ENCODE measurements at regions not wholly inside any gene's neighbourhood (a gene's known extent, or its start where the extent isn't known, plus 50 kb on each side); places are given as distances from the start of the nearest gene placed in this dataset.

GRCh38 chr1:5388622-5389021 lies 603.6 kb downstream of the NPHP4 start:
- no peak overlapping the region for H3K4me3 ChIP-seq (ENCODE audit: low read depth, low read length)
- no peak for TF ChIP-seq CTCF (IDR thresholded peaks at IDR 0.05; ENCODE audit: low read depth, low read length, missing control alignments)
- DNase-seq (ENCODE audit: low read depth), result no peak

GRCh38 chr1:5386371-5386770 lies 605.9 kb downstream of the NPHP4 start:
- TF ChIP-seq CTCF (IDR thresholded peaks at IDR 0.05; ENCODE audit: low read depth, low read length, missing control alignments), result no peak
- H3K4me3 ChIP-seq (ENCODE audit: low read depth, low read length), result no peak overlapping the region
- no peak for DNase-seq (ENCODE audit: low read depth)

- DNase-seq (ENCODE audit: low read depth), result no peak
- no peak for TF ChIP-seq CTCF (IDR thresholded peaks at IDR 0.05; ENCODE audit: low read depth, low read length, missing control alignments)
- H3K4me3 ChIP-seq (ENCODE audit: low read depth, low read length), result no peak overlapping the region
These were observed 606.3 kb downstream of the NPHP4 start for GRCh38 chr1:5385956-5386355.

GRCh38 chr1:5385096-5385799 lies 607.0 kb downstream of the NPHP4 start:
- no peak for TF ChIP-seq CTCF (IDR thresholded peaks at IDR 0.05; ENCODE audit: low read depth, low read length, missing control alignments)
- no peak for DNase-seq (ENCODE audit: low read depth)
- H3K4me3 ChIP-seq (ENCODE audit: low read depth, low read length), result no peak overlapping the region

- TF ChIP-seq CTCF (IDR thresholded peaks at IDR 0.05; ENCODE audit: low read depth, low read length, missing control alignments), result no peak
- H3K4me3 ChIP-seq (ENCODE audit: low read depth, low read length), result no peak overlapping the region
- DNase-seq (ENCODE audit: low read depth), result no peak
These were observed 610.7 kb downstream of the NPHP4 start for GRCh38 chr1:5381491-5381890.

GRCh38 chr1:5379176-5379759 lies 613.0 kb downstream of the NPHP4 start:
- TF ChIP-seq CTCF (IDR thresholded peaks at IDR 0.05; ENCODE audit: low read depth, low read length, missing control alignments), result no peak
- no peak for DNase-seq (ENCODE audit: low read depth)

More at GRCh38 chr1:5379176-5379759, 613.0 kb downstream of the NPHP4 start:
- no peak overlapping the region for H3K4me3 ChIP-seq (ENCODE audit: low read depth, low read length)

All from GM12864 (cell line).